HL-60/S4 treated with retinoic acid at 250 ng/mL for 4 days and 3 days (cell line): ENCODE measurements at regions not wholly inside any gene's neighbourhood (a gene's known extent, or its start where the extent isn't known, plus 50 kb on each side); places are given as distances from the start of the nearest gene placed in this dataset.

Source experiments
- in situ Hi-C: fragments of 300-500 bp; cut with MboI; formaldehyde crosslinking; loops from 2 replicates; pipeline ENCODE4 v1.7.0; 2022; ENCODE audit warnings: low sequenced_read_pairs

DNA sequence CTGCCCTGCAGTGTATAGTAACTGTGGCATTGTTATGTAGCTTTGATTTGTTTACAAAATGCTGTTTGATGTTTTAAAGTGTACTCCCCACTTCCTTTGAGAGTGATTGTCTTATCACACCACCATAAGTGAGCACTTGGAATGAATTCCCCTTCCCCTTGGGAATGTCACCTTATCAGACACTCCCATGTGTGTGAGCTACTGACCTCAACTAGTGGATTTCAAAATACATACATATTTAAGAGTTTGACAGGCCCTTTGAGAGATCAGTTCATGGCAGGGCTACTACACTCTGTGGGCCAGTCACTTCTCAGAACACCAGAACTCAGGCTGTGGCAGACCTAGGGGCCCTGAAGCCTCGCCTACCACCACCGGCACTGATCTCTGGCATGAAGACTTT, 547.6 kb downstream of the NR2F2 start:
- in situ Hi-C loops, result loop anchor here (25.0 kb wide), 2 partner anchors 516 to 1616 kb away; no protein-coding TSS in a partner anchor

DNA sequence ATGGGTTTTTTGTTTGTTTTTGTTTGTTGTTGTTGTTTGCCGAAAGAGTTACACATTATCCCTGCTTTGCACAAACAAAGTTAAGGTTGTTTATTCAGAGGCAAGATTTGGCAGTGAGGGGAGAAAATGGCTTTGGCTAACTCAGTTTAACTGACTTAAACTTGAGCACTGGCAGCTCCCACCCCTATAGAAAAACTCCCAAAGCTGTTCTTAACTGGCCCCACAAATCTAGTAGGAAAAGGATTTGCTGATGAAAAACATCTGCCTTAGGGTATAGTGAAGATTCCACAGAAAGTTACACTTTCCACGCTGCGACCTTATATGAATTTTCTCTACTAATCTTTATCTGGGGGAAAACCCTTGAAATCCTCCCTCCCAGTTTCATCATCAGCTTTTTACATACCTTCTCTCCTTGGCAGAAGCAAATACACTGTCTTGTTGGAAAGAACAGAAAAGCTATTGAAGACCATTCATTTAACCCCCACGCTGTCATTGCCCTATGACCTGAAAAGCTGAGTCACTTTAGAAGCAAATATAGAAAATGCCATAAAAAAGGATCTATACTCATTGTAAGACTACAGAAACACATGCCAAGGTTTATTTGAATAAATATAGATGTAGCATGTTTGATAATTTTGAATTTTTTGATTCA, 551.7 kb downstream of the NR2F2 start:
- in situ Hi-C loops, result loop anchor here (25.0 kb wide), 2 partner anchors 520 to 1620 kb away; no protein-coding TSS in a partner anchor

DNA sequence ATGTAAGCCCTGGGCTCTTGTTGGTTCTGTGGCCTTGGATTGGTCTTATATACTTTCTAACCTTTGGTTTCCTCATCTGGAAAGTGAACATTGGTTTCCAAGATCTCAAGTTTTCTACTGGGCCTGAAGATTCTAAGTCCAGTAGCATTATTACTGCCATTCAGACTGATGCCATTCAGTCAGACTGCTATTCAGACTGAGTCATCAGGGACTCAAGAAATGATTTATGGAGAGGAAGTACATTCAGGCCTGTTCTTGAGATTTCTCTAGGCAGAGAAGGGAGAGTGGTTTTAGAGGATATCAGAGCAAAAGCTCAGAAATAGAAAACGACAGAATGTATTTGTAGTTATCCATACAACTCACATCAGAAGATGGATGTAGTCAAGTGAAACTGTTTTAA, 557.2 kb downstream of the NR2F2 start:
- in situ Hi-C loops, result loop anchor here (25.0 kb wide), 2 partner anchors 525 to 1625 kb away; no protein-coding TSS in a partner anchor

DNA sequence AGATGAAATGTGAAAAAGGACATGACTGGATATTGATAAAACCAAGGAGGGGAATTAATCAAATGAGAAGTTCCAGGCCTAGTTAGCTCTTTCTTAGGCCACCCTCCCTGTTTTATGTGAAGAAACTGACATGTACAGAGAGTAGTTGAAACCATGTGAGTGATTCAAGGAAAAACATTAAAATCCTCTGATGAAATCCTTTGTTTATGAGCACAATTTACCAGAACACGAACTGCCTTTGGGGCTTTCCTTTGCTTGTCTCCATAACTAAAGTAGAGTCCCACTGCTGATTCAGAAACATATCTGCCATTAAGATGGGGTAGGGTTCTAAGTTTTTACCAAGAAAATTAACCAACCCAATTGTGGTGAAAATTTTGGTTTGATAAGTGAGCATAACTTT, 558.3 kb downstream of the NR2F2 start:
- in situ Hi-C loops, result loop anchor here (25.0 kb wide), 2 partner anchors 526 to 1626 kb away; no protein-coding TSS in a partner anchor

DNA sequence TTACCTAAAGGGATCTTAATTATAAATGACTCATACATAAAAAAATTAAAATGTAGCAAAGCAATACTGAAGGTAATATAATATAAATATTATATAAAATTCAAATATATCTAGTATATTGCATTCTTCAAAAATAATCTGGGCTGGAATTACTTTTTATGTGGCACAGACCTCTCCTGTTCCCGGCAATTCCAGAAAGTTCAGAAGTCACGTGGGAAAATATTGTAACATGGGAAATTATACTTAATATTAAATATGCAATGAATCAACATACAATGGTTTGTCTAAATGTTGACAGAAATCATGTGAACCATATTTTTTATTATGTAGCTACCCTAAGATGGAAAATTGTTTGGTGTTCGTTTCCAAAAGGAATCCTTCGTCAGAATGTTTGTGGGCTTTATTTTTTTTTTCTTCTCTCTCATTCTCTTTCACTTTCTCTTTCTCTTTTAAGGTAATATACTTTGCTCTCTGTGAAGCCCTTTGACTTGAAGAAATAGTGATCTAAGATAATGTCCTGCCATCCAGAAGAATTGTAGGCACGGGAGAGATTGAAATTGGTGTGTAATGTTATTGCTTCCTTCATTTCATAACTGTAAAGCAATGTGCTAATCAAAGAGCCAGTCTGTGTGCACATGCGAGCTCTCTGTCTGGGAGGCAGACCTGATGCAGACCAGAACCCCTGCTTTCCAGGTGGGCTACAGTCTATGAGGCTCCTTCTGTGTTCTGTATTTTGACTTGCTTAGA, 559.4 kb downstream of the NR2F2 start:
- in situ Hi-C loops, result loop anchor here (25.0 kb wide), 2 partner anchors 528 to 1628 kb away; no protein-coding TSS in a partner anchor

DNA sequence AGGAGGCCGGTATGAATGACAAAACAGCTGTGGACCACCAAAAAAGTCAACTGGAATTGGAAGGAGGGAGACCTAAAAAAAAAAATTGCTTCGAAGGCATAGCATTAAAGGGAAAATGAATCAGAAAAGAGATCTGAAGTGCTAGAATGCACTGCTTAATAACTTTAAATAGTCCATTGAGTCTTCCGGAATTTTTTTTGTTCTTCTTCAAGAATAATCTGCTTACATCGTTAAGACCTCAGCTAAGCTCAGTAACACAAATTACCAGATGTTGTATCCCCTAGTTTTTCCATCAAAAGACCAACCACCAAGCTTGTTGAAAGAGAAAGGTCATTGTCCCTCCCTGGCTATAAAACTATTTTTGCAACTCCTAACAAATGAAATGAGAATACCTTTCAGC, 560.5 kb downstream of the NR2F2 start:
- in situ Hi-C loops, result loop anchor here (25.0 kb wide), 2 partner anchors 529 to 1629 kb away; no protein-coding TSS in a partner anchor

DNA sequence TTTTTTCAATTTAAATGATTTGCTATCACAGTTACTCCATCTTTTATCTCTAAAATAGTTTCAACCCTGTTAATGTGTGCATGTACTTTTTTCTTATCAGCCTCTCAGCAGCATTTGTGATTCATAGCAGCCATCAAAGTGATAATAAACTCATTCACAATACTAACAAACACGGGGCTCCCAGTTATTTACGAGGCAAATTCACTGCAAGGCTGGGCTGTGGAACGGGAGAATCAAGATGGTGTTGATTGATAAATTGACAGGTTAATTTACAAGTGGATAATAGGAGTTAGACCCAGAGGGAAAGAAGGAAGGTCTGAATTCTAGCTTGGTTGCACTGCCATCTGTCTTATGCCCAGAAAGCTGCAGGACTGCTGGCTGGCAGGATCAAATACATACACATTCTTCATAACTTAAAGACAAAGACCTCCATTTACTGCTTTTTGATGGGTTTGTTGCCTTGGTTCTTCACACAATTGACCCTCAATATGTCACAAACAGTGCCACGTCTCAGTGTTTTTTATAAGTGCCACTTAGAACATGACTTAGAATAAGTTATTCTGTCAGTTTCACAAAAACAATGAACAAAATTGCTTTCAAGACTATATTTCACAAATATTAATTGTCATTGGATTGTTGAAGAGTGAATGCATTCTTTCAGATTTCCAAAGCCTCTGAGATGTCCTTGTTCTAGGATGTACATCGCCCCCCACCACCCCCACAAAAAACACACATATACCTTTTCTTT, 562.8 kb downstream of the NR2F2 start:
- in situ Hi-C loops, result loop anchor here (25.0 kb wide), 2 partner anchors 531 to 1631 kb away; no protein-coding TSS in a partner anchor

DNA sequence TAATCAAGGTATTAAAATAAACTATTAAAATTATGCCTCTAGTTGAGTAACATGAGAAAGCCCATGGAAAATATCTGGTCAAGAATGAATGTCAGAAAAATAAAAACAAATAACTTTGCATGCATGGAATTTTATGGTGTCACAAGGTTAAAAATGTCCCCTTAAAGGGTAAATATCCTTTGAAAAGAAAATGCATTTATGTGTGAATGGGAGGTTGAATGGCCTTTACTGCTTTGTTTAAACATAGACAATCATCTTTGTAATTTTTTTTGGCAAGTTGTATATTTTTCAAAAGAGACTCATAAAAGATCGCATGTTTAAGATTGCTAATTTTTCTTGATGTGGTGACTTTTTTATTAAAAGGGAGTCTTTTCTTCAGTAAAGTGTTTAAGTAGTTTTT, 564.2 kb downstream of the NR2F2 start:
- in situ Hi-C loops, result loop anchor here (25.0 kb wide), 2 partner anchors 532 to 1632 kb away; no protein-coding TSS in a partner anchor

DNA sequence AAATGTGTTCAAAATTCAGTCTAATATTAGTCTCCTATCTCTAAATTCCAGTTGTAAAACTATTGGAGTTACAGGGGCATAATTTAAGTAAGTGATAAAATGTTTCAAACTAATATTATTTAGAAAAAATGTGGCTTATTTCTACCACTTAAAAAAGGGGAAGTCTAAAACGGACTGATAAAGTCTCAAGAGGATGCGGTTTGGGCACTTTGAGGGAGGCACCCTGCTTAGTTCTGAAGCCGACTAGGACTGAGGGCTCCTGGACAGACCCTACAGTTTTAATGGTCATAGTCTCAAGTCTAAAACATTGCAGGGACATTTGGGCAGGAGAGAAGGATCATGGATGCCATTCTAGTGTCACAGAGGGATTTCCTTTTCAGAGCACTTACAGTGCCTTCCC, 566.3 kb downstream of the NR2F2 start:
- in situ Hi-C loops, result loop anchor here (25.0 kb wide), 2 partner anchors 534 to 1634 kb away; no protein-coding TSS in a partner anchor

DNA sequence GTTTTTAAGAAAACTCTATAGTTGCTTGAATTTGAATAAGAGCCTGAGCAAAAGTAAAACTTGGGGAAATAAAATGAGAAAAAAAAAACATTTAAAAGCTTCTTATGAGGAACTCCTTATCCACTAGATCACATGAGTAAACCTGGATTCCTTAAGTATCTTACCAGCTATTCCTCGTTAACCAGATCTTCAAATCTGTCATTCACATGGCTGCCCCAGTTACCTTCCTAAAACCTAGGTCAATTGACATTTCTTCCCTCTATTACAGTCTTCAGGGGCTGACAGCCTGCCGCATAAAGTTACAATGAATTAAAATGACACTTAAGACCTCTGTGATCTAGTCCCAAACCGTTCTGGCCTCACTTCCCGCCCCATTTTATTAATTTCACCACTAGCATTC, 583.6 kb downstream of the NR2F2 start:
- in situ Hi-C loops, result no loop called here

DNA sequence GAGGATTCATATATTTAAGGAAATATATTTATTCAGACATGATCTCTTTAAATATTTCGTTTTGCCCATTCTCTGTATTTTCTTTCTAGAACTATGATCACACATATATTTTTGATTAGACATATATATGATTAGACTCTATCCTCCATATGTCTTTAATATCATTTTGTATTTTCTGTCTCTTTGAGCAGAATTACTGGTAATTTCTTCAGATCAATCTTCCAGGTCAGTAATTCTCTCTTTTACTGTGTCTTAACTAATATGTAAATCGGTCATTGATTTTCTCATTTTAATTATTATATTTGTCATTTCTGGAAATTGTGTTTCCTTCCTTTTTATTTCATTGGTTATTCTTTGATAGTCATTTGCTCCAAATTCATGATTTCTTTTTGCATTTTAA, 586.2 kb downstream of the NR2F2 start:
- in situ Hi-C loops, result no loop called here

DNA sequence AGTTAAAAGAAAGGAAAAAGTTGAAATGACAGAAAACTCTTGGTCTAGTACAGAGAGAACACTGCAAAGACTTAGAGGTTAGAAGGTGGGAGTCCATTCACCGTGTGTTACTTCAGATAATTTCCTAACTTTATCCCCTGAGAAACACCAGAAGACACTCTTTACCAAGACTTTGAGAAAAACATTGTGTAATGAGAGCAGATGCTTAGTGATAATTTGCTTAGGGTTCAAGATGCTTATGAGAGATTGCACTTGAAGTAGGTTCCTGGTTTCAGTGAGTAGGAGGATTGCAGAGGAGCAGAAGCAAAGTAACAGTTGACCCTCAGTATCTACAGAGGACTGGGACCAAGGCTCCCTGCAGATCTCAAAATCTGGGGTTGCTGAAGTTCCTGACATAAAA, 594.1 kb downstream of the NR2F2 start:
- in situ Hi-C loops, result no loop called here

DNA sequence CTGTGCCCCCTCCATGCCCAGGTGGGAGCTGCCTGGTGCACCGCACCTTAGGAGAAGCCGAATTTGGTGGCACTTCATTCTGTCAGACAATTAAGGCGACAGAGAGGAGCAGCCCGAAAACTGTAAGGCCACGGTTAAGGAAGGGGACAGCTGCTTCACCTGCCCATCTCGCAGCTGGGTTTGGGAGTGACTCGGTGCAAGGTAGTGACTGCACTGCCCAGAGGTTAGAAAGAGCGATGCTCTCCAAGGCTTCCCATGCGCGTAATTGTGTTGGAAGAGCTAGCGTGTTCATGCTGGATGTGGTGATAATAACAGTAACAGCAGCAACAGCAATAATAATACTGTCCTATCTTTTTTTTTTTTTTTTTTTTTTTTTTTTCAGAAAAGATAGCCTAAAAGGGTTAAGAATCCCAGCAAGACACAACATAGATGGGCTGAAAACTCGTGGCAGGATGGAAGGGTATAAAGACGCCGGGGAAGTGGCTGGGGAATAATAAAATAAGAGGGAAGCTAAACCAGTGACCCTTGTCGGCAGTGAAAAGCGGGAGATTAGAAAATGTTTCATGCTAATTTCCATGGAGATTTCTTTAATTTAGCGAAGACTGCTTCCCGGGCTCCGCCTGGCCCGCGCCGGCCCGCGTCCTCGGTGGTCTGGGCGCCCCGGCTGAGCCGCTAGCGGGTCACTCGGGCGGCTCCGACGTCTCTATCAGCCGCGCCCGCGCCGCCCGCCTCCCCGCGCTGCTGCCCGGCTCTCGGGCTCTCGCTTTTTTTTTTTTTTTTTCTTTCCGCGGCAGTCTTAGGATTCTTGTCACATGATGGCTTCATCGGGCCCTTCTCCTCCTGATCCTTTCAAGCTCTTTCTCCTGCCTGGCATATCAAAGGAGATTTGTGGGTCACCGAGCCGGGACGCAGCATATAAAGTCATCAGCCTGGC, 617.1 kb downstream of the NR2F2 start:
- in situ Hi-C loops, result no loop called here

DNA sequence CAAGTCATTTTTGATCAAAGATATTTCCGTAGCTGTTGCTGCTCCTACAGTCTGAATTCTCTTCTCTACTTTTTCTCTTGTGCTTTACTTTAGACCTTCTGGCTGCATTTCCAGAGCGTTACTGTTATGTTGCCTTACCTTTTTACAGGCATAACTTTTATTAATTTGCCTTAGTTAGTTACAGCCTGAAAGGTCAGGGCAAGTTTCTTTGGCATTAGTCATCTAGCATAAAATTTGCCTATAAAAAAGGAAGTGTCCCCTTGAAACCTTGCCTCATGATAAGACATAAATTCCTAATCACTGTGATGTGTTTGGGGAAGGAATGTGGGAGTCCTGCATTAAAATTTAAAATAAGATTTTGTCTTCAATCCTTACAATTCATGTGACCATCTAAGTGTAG, 618.5 kb downstream of the NR2F2 start:
- in situ Hi-C loops, result no loop called here

DNA sequence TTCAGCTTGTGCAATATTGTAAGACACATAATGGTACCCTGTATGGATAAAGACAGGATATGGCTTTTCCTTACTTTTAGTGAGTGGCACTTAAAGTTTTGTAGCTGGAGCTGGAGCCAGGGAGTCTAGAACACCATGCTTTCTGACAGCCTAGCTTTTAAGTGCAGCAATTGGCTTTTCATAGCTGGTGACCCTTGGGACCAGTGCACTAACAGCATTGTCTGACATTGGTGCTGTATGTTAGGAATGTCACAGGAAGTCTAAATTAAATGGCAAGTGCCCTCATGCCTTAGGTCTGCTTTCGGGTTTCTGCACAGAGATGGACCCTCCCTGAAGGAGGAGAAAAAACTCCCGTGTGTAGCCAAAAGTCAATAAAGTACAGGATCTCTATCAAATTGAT, 628.2 kb downstream of the NR2F2 start:
- in situ Hi-C loops, result no loop called here

DNA sequence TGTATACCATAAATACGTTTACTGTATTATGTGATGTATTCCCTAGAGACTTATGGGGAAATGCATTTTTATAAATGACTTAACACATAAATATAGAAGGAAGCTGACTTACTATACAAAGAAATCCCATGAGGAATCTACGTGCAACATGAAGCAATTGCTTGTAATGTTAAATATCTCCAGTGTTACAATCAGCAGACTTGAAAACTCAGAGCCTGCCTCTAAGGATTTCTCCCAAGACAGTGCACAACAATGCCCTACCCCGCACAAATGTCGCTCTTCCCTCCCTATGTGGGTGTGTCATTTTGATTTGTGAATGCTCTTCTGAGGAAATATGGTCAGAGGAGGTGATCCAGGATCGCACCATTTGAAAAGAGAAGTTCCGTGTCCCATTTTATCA, 629.0 kb downstream of the NR2F2 start:
- in situ Hi-C loops, result no loop called here

DNA sequence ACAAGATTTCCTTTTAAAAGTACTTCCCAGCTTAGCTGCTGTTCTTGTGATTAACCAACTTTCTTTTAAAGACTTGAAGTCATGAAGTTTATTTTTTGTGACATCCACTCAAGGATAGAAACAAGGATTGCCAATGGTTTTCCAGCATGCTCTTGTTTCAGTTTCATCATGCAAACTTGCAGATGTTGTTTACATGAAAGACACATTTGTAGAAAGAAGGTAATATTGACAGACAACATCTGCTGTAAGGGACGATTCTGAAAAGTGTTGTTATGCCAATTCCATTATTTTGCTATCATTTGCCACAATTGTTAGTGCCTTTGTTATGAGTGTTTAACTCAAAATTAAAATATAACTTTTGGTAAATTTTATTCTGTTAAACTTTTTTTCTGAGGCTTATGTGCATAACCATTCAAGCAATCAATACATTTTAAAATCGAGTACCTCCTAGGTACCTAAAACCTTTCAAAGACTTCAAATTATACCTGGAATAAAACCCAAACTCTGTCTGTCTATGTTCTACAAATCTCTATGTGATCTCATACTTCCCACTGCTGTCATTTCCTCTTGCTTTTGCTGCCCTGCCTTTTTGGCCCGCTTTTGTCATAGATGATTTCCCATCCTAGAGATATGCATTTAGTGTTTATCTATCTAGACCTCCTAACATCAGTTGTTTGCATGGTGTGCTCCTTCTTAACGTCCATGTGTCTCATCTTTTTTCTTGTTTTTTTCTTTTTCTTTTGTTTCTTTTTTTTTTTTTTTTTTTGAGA, 630.4 kb downstream of the NR2F2 start:
- in situ Hi-C loops, result no loop called here

DNA sequence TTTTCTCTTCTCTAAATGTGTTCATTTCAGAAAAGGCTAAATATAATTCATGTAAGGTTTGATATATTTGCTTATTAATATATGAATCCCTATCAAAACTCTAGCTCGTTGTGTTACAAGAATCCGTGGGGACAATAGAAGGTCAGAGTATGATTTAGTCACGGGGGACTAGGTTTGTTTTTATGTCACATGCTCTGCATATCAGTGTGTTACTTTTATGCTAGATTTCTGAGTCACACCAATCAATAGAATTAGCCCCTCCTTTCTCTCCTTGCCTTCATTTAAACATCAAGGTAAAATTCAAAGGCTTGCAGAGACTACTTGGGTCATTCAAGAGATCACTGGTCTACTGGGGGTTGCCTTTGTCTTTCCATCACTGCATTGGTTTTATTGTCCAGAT, 636.1 kb downstream of the NR2F2 start:
- in situ Hi-C loops, result no loop called here
